ENCODE measurements at regions not wholly inside any gene's neighbourhood (a gene's known extent, or its start where the extent isn't known, plus 50 kb on each side); places are given as distances from the start of the nearest gene placed in this dataset.
"Not testable (repeated sequence)": the region's sequence is repeated elsewhere in the genome, so short reads cannot be mapped to it uniquely, and the experiment has no call there.

- no peak overlapping the region for H3K4me3 ChIP-seq (ENCODE audit: low read depth in 1 of 3, low read length in 3 of 3)
- no peaks in the 10 kb centered on the region for H3K27me3 ChIP-seq (ENCODE audit: control insufficient read depth in 3 of 3, insufficient read depth in 3 of 3, low read length in 3 of 3)
- no peaks in the 10 kb centered on the region for H3K9me3 ChIP-seq (ENCODE audit: control insufficient read depth in 2 of 2, insufficient read depth in 1 of 2, low read depth in 1 of 2, low read length in 1 of 2)
- no peaks in the 10 kb centered on the region for H3K36me3 ChIP-seq (ENCODE audit: control insufficient read depth in 3 of 3, insufficient read depth in 2 of 3, low read depth in 1 of 3, low read length in 3 of 3)
- FAIRE-seq (no peak), DNase-seq (no peak)
- no peak overlapping the region for H3K27ac ChIP-seq (ENCODE audit: low read depth in 1 of 3, low read length in 2 of 3)
- no peaks in the 10 kb centered on the region for H3K4me1 ChIP-seq (ENCODE audit: control insufficient read depth in 3 of 3, insufficient read depth in 2 of 3, low read depth in 1 of 3, low read length in 2 of 3)
These were observed 295.2 kb upstream of the CELF2 start for GRCh38 chr10:10722422-10722821.

- FAIRE-seq (no peak), DNase-seq (no peak)
- 63 to 78% (median 69%) methylated on average over 5 of the region's 5 CpGs for WGBS, 3 donors
These were observed 292.5 kb upstream of the CELF2 start for GRCh38 chr10:10725196-10725595.

GRCh38 chr10:10726101-10726500, 291.6 kb upstream of the CELF2 start:
- H3K27me3 ChIP-seq (ENCODE audit: control insufficient read depth in 3 of 3, insufficient read depth in 3 of 3, low read length in 3 of 3) = no peaks in the 10 kb centered on the region
- no peak overlapping the region for H3K27ac ChIP-seq (ENCODE audit: low read depth in 1 of 3, low read length in 2 of 3)
- no peak for FAIRE-seq
- H3K9me3 ChIP-seq (ENCODE audit: control insufficient read depth in 2 of 2, insufficient read depth in 1 of 2, low read depth in 1 of 2, low read length in 1 of 2) = no peaks in the 10 kb centered on the region
- no peaks in the 10 kb centered on the region for H3K4me1 ChIP-seq (ENCODE audit: control insufficient read depth in 3 of 3, insufficient read depth in 2 of 3, low read depth in 1 of 3, low read length in 2 of 3)
- DNase-seq = no peak
- no peaks in the 10 kb centered on the region for H3K36me3 ChIP-seq (ENCODE audit: control insufficient read depth in 3 of 3, insufficient read depth in 2 of 3, low read depth in 1 of 3, low read length in 3 of 3)
- no peak overlapping the region for H3K4me3 ChIP-seq (ENCODE audit: low read depth in 1 of 3, low read length in 3 of 3)
- 54 to 70% (median 59%) methylated on average over 6 of the region's 6 CpGs for WGBS, 3 donors

More at GRCh38 chr10:10725196-10725595, 292.5 kb upstream of the CELF2 start:
- no peaks in the 10 kb centered on the region for H3K36me3 ChIP-seq (ENCODE audit: control insufficient read depth in 3 of 3, insufficient read depth in 2 of 3, low read depth in 1 of 3, low read length in 3 of 3)
- H3K9me3 ChIP-seq (ENCODE audit: control insufficient read depth in 2 of 2, insufficient read depth in 1 of 2, low read depth in 1 of 2, low read length in 1 of 2) = no peaks in the 10 kb centered on the region
- H3K4me3 ChIP-seq (ENCODE audit: low read depth in 1 of 3, low read length in 3 of 3) = no peak overlapping the region
- H3K4me1 ChIP-seq (ENCODE audit: control insufficient read depth in 3 of 3, insufficient read depth in 2 of 3, low read depth in 1 of 3, low read length in 2 of 3) = no peaks in the 10 kb centered on the region
- H3K27ac ChIP-seq (ENCODE audit: low read depth in 1 of 3, low read length in 2 of 3) = no peak overlapping the region
- H3K27me3 ChIP-seq (ENCODE audit: control insufficient read depth in 3 of 3, insufficient read depth in 3 of 3, low read length in 3 of 3) = no peaks in the 10 kb centered on the region

GRCh38 chr10:10727411-10727810, 290.3 kb upstream of the CELF2 start:
- not testable (repeated sequence) for H3K9me3 ChIP-seq (ENCODE audit: control insufficient read depth in 2 of 2, insufficient read depth in 1 of 2, low read depth in 1 of 2, low read length in 1 of 2); H3K4me1 ChIP-seq (ENCODE audit: control insufficient read depth in 3 of 3, insufficient read depth in 2 of 3, low read depth in 1 of 3, low read length in 2 of 3); H3K4me3 ChIP-seq (ENCODE audit: low read depth in 1 of 3, low read length in 3 of 3); FAIRE-seq; DNase-seq; H3K27me3 ChIP-seq (ENCODE audit: control insufficient read depth in 3 of 3, insufficient read depth in 3 of 3, low read length in 3 of 3); H3K36me3 ChIP-seq (ENCODE audit: control insufficient read depth in 3 of 3, insufficient read depth in 2 of 3, low read depth in 1 of 3, low read length in 3 of 3); H3K27ac ChIP-seq (ENCODE audit: low read depth in 1 of 3, low read length in 2 of 3)
- 92 to 98% (median 95%) methylated on average over 14 of the region's 14 CpGs for WGBS, 3 donors

- WGBS, 3 donors = 42 to 79% (median 55%) methylated on average over 5 of the region's 5 CpGs
- Histone ChIP-seq H3K4me1 (ENCODE audit: control insufficient read depth in 3 of 3, insufficient read depth in 2 of 3, low read depth in 1 of 3, low read length in 2 of 3) (no peaks in the 10 kb centered on the region), H3K9me3 (ENCODE audit: control insufficient read depth in 2 of 2, insufficient read depth in 1 of 2, low read depth in 1 of 2, low read length in 1 of 2) (no peaks in the 10 kb centered on the region), H3K27me3 (ENCODE audit: control insufficient read depth in 3 of 3, insufficient read depth in 3 of 3, low read length in 3 of 3) (no peaks in the 10 kb centered on the region), H3K27ac (ENCODE audit: low read depth in 1 of 3, low read length in 2 of 3) (no peak overlapping the region), H3K4me3 (ENCODE audit: low read depth in 1 of 3, low read length in 3 of 3) (no peak overlapping the region), H3K36me3 (ENCODE audit: control insufficient read depth in 3 of 3, insufficient read depth in 2 of 3, low read depth in 1 of 3, low read length in 3 of 3) (no peaks in the 10 kb centered on the region)
- no peak for DNase-seq
- no peak for FAIRE-seq
These were observed 289.9 kb upstream of the CELF2 start for GRCh38 chr10:10727812-10728211.

GRCh38 chr10:10730471-10731043, 287.1 kb upstream of the CELF2 start:
- Histone ChIP-seq H3K27me3 (ENCODE audit: control insufficient read depth in 3 of 3, insufficient read depth in 3 of 3, low read length in 3 of 3) (no peaks in the 10 kb centered on the region), H3K36me3 (ENCODE audit: control insufficient read depth in 3 of 3, insufficient read depth in 2 of 3, low read depth in 1 of 3, low read length in 3 of 3) (no peaks in the 10 kb centered on the region), H3K4me3 (ENCODE audit: low read depth in 1 of 3, low read length in 3 of 3) (no peak overlapping the region), H3K27ac (ENCODE audit: low read depth in 1 of 3, low read length in 2 of 3) (no peak overlapping the region), H3K9me3 (ENCODE audit: control insufficient read depth in 2 of 2, insufficient read depth in 1 of 2, low read depth in 1 of 2, low read length in 1 of 2) (no peaks in the 10 kb centered on the region), H3K4me1 (ENCODE audit: control insufficient read depth in 3 of 3, insufficient read depth in 2 of 3, low read depth in 1 of 3, low read length in 2 of 3) (no peaks in the 10 kb centered on the region)
- WGBS, 3 donors = 85 to 89% (median 88%) methylated on average over 5 of the region's 5 CpGs
- FAIRE-seq (no peak), DNase-seq (no peak)

- FAIRE-seq (no peak), DNase-seq (no peak)
- H3K27ac ChIP-seq (ENCODE audit: low read depth in 1 of 3, low read length in 2 of 3) = no peak overlapping the region
- H3K27me3 ChIP-seq (ENCODE audit: control insufficient read depth in 3 of 3, insufficient read depth in 3 of 3, low read length in 3 of 3) = no peaks in the 10 kb centered on the region
- H3K36me3 ChIP-seq (ENCODE audit: control insufficient read depth in 3 of 3, insufficient read depth in 2 of 3, low read depth in 1 of 3, low read length in 3 of 3) = no peaks in the 10 kb centered on the region
- H3K4me1 ChIP-seq (ENCODE audit: control insufficient read depth in 3 of 3, insufficient read depth in 2 of 3, low read depth in 1 of 3, low read length in 2 of 3) = no peaks in the 10 kb centered on the region
- no peaks in the 10 kb centered on the region for H3K9me3 ChIP-seq (ENCODE audit: control insufficient read depth in 2 of 2, insufficient read depth in 1 of 2, low read depth in 1 of 2, low read length in 1 of 2)
- WGBS, 3 donors = 57 to 90% (median 66%) methylated on average over 2 of the region's 2 CpGs
- H3K4me3 ChIP-seq (ENCODE audit: low read depth in 1 of 3, low read length in 3 of 3) = no peak overlapping the region
These were observed 286.3 kb upstream of the CELF2 start for GRCh38 chr10:10731366-10731765.

- H3K9me3 ChIP-seq (ENCODE audit: control insufficient read depth in 2 of 2, insufficient read depth in 1 of 2, low read depth in 1 of 2, low read length in 1 of 2) = no peaks in the 10 kb centered on the region
- H3K36me3 ChIP-seq (ENCODE audit: control insufficient read depth in 3 of 3, insufficient read depth in 2 of 3, low read depth in 1 of 3, low read length in 3 of 3) = no peaks in the 10 kb centered on the region
- FAIRE-seq (no peak), DNase-seq (no peak)
- H3K27ac ChIP-seq (ENCODE audit: low read depth in 1 of 3, low read length in 2 of 3) = no peak overlapping the region
- no peaks in the 10 kb centered on the region for H3K27me3 ChIP-seq (ENCODE audit: control insufficient read depth in 3 of 3, insufficient read depth in 3 of 3, low read length in 3 of 3)
- H3K4me1 ChIP-seq (ENCODE audit: control insufficient read depth in 3 of 3, insufficient read depth in 2 of 3, low read depth in 1 of 3, low read length in 2 of 3) = no peaks in the 10 kb centered on the region
- WGBS, 3 donors = 68 to 72% (median 70%) methylated on average over 5 of the region's 5 CpGs
- H3K4me3 ChIP-seq (ENCODE audit: low read depth in 1 of 3, low read length in 3 of 3) = no peak overlapping the region
These were observed 283.2 kb upstream of the CELF2 start for GRCh38 chr10:10734356-10735064.

GRCh38 chr10:10745291-10745690, 272.4 kb upstream of the CELF2 start:
- Histone ChIP-seq H3K4me3 (ENCODE audit: low read depth in 1 of 3, low read length in 3 of 3) (no peak overlapping the region), H3K27me3 (ENCODE audit: control insufficient read depth in 3 of 3, insufficient read depth in 3 of 3, low read length in 3 of 3) (no peaks in the 10 kb centered on the region), H3K4me1 (ENCODE audit: control insufficient read depth in 3 of 3, insufficient read depth in 2 of 3, low read depth in 1 of 3, low read length in 2 of 3) (no peaks in the 10 kb centered on the region), H3K27ac (ENCODE audit: low read depth in 1 of 3, low read length in 2 of 3) (no peak overlapping the region), H3K36me3 (ENCODE audit: control insufficient read depth in 3 of 3, insufficient read depth in 2 of 3, low read depth in 1 of 3, low read length in 3 of 3) (no peaks in the 10 kb centered on the region), H3K9me3 (ENCODE audit: control insufficient read depth in 2 of 2, insufficient read depth in 1 of 2, low read depth in 1 of 2, low read length in 1 of 2) (no peaks in the 10 kb centered on the region)
- WGBS, 3 donors = 74 to 77% (median 76%) methylated on average over 6 of the region's 6 CpGs
- DNase-seq = no peak
- FAIRE-seq = no peak

All from small intestine (tissue), 7 donors.